GM12875 (cell line): ENCODE measurements at regions not wholly inside any gene's neighbourhood (a gene's known extent, or its start where the extent isn't known, plus 50 kb on each side); places are given as distances from the start of the nearest gene placed in this dataset.

Experiments
- H3K4me3 ChIP-seq: one replicate; pipeline ENCODE4 v1.5.1; 2011; ENCODE audit warnings: low read depth, low read length, control low read depth
- TF ChIP-seq, protein P1 (sequence below): IDR thresholded peaks from 2 replicates; pipeline ENCODE4 v1.5.1; 2011; ENCODE audit warnings: low read depth, mild to moderate bottlenecking, control low read depth, inconsistent platforms, low read length, moderate library complexity, borderline replicate concordance; ENCODE audit not compliant: insufficient read depth

DNA sequence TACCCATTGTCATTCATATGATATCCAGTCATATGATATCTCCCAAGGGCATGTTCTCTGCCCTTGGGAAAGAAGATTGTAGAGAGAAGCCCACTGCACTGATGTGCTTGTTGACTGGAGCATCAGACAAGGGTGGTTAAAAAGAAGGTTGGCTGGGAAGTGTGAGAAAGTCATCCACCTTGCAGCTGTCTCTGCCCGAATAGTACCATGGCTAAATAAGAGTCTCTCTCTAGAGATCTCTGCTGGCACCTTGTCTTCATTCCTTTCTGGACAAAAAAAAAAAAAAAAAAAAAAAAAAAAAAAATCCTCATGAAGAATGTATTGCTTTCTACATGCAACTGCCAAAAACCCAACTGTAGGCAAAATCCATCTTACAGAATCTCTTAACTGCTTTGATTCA lies 349.7 kb upstream of the ESRRG start:
- TF ChIP-seq, protein P1, sequence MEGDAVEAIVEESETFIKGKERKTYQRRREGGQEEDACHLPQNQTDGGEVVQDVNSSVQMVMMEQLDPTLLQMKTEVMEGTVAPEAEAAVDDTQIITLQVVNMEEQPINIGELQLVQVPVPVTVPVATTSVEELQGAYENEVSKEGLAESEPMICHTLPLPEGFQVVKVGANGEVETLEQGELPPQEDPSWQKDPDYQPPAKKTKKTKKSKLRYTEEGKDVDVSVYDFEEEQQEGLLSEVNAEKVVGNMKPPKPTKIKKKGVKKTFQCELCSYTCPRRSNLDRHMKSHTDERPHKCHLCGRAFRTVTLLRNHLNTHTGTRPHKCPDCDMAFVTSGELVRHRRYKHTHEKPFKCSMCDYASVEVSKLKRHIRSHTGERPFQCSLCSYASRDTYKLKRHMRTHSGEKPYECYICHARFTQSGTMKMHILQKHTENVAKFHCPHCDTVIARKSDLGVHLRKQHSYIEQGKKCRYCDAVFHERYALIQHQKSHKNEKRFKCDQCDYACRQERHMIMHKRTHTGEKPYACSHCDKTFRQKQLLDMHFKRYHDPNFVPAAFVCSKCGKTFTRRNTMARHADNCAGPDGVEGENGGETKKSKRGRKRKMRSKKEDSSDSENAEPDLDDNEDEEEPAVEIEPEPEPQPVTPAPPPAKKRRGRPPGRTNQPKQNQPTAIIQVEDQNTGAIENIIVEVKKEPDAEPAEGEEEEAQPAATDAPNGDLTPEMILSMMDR: no peak
- H3K4me3 ChIP-seq: no peak overlapping the region

DNA sequence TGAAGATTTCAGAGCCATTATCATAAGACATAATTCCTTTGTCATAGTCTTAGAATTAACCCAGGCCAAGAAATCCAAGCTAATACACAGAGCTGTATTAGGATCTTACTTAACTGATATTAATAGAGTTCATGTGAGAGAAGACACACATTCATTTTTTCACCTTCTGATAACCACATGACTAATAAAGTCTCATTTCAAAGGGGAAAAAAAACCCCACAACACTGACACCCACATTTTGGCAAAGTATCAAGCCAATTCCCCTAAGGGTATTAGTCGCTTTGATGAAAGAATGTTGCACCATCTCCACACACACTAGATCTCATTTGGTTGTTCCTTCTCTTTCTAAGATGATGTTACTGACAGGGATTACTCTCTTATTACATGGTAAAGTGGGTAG lies 344.4 kb upstream of the ESRRG start:
- no peak overlapping the region for H3K4me3 ChIP-seq
- TF ChIP-seq, protein P1: no peak

DNA sequence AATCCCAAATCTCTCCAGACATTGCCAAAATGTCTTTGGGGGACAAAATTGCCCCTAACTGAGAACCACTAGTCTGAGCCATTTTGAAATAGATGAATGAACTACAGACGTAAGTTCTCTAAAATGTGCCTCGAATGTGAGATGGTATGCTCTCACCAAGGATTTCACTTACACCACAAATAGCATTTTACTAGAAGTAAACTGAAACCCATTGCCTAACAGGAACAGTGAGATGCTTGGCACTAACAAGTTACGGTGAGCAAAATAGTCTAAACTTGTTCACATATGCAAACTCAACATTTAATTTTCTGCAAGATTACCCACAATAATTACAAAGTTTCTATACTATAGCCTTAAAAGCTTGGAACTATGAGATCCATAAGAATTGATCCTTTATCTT lies 343.6 kb upstream of the ESRRG start:
- no peak overlapping the region for H3K4me3 ChIP-seq
- TF ChIP-seq, protein P1: no peak

GRCh38 chr1:217063172-217063908 lies 340.1 kb upstream of the ESRRG start:
- TF ChIP-seq, protein P1: no peak
- no peak overlapping the region for H3K4me3 ChIP-seq

DNA sequence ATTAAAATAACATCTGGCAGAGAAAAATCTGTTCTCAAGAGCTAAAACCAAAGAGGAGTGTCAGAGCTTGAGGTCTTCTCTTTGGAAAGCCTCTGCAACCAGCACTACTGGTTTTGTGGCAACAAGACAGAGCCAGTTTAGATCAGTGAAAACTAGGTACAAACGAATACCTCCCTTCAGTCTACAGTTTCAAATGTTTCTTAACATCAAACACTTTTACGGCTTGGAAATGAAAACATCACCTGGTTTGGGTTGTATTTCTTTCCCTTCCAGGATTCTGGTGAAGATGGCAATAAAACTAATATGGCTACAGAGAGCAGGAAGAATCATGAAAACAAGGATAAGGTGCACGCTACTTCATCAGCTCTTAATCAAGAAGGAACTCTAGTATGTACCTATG lies 339.4 kb upstream of the ESRRG start:
- H3K4me3 ChIP-seq: no peak overlapping the region
- TF ChIP-seq, protein P1: no peak

- no peak overlapping the region for H3K4me3 ChIP-seq
- TF ChIP-seq, protein P1: no peak
These were observed 336.2 kb upstream of the ESRRG start for GRCh38 chr1:217059401-217059800.

- H3K4me3 ChIP-seq: no peak overlapping the region
- TF ChIP-seq, protein P1: no peak
These were observed 330.4 kb upstream of the ESRRG start for GRCh38 chr1:217053676-217054075.
